ENCODE measurements at regions not wholly inside any gene's neighbourhood (a gene's known extent, or its start where the extent isn't known, plus 50 kb on each side); places are given as distances from the start of the nearest gene placed in this dataset.

- H3K79me2 ChIP-seq (ENCODE audit: control insufficient read depth, insufficient read depth, low read length) = peaks cover 62% of the 10 kb centered on the region
- peak overlapping the region; percentile 85 for H3K4me3 ChIP-seq
- H3K36me3 ChIP-seq (ENCODE audit: control insufficient read depth in 2 of 2, insufficient read depth in 2 of 2, low read length in 1 of 2) = no peaks in the 10 kb centered on the region; a peak in 1 of 4 replicates
- no peaks in the 10 kb centered on the region for H4K20me1 ChIP-seq (ENCODE audit: control insufficient read depth, insufficient read depth)
- ATAC-seq (peak; percentile 41), FAIRE-seq (peak; percentile 70), DNase-seq (ENCODE audit: low read depth, low spot score) (no peak)
- H3K4me2 ChIP-seq (ENCODE audit: control insufficient read depth, insufficient read depth) = peak overlapping the region; percentile 49
- SMC1A ChIA-PET (ENCODE audit: uncharacterized antibody, unreplicated experiment) = interaction anchor here (1.7 kb wide), 1 partner anchor 10 kb away, joined by 5 read pairs; no protein-coding TSS in a partner anchor
- H3K4me1 ChIP-seq (ENCODE audit: control insufficient read depth, insufficient read depth, low read length) = peaks cover 21% of the 10 kb centered on the region
- no peaks in the 10 kb centered on the region for H3K9me3 ChIP-seq (replicated peaks; ENCODE audit: control insufficient read depth, insufficient read depth, low read length)
- peak overlapping the region; percentile 94 for H3K27ac ChIP-seq (ENCODE audit: control insufficient read depth, insufficient read depth)
- POLR2A ChIA-PET = interaction anchor here (0.6 to 1.7 kb wide), 5 partner anchors 7 to 757 kb away, joined by 3 to 7 read pairs (median 4); a partner anchor contains a TSS
- no peaks in the 10 kb centered on the region for H3K27me3 ChIP-seq (replicated peaks in 1 of 2; ENCODE audit: control insufficient read depth in 2 of 2, insufficient read depth in 2 of 2, low read length in 1 of 2)
- intact Hi-C loops (cut with micrococcal nuclease; ENCODE audit: unreplicated experiment) = no loop called here
- WGBS (ENCODE audit: insufficient coverage, insufficient replicate concordance, low lambda C conversion rate, missing lambda C conversion rate) = 1% methylated on average over 18 of the region's 18 CpGs
- RAD21 ChIA-PET (ENCODE audit: unreplicated experiment) = interaction anchor here (1.2 kb wide), 2 partner anchors 12 to 754 kb away, joined by 3 to 4 read pairs; no protein-coding TSS in a partner anchor
- in situ Hi-C loops (cut with MboI) = no loop called here
- H3K9ac ChIP-seq (ENCODE audit: control insufficient read depth, insufficient read depth, low read length) = peak overlapping the region; percentile 80
- no TSS peak for BruUV-seq (replicated peaks)
- CTCF ChIA-PET = interaction anchor here (0.6 to 2.0 kb wide), 4 partner anchors 10 to 1096 kb away, joined by 3 to 5 read pairs (median 4); a partner anchor contains a TSS
- H2AFZ ChIP-seq (ENCODE audit: control insufficient read depth, low read depth, low read length) = no peak overlapping the region
- TF ChIP-seq HDAC6 (IDR thresholded peaks at IDR 0.05; ENCODE audit: unreplicated experiment) = no peak
- TF ChIP-seq ZBTB33 (IDR thresholded peaks at IDR 0.05) = no peak
- TF ChIP-seq JUNB (IDR thresholded peaks at IDR 0.05) = no peak; the same call in 1 of the 2 replicates
- TF ChIP-seq ZNF274 (IDR thresholded peaks at IDR 0.05; ENCODE audit: insufficient read depth, insufficient read length) = no peak
- TF ChIP-seq CREB1 (IDR thresholded peaks at IDR 0.05; ENCODE audit: low read depth) = no peak
- TF ChIP-seq ZNF687 (IDR thresholded peaks at IDR 0.05) = no peak
- peak; percentile 86 for TF ChIP-seq ZBTB4 (CRISPR knock-in tag; IDR thresholded peaks at IDR 0.05)
- no peak for TF ChIP-seq MYC (IDR thresholded peaks at IDR 0.05; ENCODE audit: insufficient read depth, insufficient read length, insufficient replicate concordance, low read length, severe bottlenecking)
- no peak for TF ChIP-seq USF2 (IDR thresholded peaks at IDR 0.05; ENCODE audit: borderline replicate concordance, low read depth, low read length)
Observed at GRCh38 chr6:27139756-27140579, 107.5 kb upstream of the PRSS16 start.
